Right hindlimb (tissue), 1 donor: ENCODE measurements at regions not wholly inside any gene's neighbourhood (a gene's known extent, or its start where the extent isn't known, plus 50 kb on each side); places are given as distances from the start of the nearest gene placed in this dataset.

Experiments
- DNase-seq: peaks from one replicate; pipeline ENCODE4 v3.0.0-alpha.2; 2018

DNA sequence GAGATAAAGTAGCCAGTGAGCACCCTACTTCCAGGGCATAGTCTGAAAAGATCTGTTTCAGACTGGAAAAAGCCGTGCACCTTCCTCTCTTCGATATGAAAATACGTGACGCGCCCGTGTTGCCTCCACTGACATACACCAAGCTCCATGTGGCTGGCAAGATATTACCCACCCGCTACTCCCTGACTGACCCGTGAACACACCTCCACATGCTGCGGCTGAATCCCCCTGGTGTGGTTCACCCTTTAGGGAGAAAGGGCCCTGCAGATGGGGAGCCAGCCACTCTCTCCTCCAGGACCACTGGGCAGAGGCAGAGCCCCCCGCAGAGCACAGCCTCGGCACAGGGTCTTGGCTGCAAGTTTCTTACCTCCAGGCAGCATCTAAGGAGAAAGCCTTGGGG is 245.0 kb downstream of the BRD1 start:
- no peak for DNase-seq

DNA sequence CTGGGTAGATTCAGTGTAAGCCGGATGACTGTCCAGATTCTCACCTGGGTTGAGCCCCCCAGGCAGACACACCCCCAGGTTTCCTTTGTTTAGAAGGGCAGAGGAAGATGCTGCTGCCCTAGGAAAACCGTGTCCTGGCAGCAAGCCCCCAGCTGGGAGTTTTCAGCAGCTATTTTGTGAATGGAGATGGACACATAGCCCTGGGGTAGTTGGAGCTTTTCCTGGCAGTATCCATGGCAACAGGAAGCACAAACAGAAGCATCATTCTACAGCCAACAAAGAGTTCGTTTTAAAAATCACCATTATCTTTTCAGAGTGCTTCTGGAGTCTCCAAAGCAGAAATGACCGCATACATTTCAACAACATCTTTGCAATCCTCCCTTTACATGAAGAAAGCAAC is 245.5 kb downstream of the BRD1 start:
- no peak for DNase-seq

DNA sequence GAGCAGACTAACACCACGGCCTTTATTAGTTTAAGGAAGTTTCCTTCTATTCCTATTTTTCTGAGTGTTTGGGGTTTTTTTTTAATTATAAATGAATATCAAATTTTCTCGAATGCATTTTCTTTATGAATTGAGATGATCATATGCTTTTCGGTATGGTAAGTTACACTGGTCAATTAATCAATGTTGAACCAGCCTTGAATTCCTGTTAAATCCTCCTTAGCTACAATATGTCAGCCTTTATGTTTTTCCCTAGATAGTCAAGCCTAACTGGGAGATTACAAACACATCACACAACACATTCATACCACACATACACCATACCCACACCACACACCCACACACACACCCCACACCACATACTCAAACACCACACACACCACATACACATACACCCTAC is 247.6 kb downstream of the BRD1 start:
- DNase-seq, result no peak

DNA sequence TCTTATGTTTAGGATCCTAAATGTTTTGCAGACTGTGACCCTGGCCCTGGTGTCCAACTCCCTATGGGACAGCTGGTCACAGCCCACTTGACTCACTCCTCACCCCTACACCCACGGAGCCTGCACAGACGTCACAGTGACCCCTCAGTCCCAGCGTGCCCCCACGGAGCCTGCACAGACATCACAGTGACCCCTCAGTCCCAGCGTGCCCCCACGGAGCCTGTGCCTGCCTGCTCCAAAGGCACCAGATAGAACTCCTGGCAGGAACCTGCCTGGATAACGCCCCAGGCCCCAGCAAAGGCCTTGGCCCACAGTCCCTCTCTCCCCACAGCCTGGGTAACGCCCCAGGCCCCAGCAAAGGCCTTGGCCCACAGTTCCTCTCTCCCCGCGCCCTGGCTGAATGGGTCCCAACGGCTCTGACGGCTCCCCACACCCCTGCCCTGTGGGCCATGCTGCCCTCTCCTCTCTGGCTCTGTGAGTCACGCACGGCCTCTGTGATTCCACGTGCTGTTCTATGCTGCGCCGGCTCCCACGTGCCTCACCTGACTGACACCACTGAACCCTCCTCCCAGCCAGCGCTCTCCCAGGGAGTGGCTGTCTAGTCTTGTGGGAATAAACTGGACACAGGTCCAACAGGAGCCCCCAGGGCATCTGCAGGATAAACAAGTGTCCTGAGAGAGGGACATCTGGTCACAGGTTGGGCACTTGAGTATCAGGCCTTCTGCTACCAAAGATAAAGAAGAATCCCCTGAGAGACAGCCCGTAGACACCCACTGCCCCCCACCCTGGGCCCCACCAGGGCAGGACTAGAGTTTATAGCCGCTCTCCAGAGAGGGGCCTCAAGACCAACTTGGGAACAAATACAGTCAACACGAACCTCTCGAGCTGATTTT is 250.3 kb downstream of the BRD1 start:
- no peak for DNase-seq

DNA sequence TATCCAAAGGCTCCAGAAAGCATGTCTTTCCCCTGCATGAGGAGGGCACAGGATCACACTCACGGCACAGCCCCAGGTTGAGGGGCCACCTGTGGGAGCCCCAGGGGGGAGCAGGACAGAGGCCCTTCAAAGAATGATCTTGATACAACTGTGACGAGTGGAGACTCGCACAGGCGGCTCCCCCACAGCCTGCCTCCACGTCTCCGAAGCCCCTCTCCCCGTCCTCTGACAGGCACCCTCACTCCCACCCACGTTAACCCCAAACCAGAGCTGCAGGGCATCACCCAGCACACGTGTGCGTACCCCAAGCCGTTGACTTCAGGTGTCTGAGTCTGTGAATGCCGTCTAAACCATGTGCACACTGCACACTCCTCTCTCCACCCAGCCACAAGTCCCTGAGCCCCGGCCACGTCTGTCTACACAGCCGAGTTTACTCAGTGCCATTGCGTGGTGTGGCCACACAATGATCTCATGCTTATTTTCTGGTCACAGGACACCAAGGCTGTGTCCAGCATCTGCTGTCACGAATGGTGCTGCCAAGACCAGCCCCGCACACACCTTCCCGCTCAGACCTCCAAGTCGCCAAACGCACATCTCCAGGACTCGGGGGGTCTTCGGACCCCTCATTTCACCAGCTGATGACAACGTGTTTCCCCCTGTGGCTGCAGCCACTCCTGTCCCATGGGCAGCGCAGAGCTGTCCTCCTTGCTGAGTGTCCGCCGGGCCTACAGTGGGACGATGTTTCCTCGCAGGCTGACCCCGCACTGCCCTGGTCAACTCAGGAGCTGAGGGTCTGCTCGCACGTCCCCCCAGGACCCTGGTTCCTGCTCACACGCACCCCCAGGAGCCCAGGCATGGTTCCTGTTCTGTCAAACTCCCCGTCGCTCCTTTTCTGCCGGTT is 251.2 kb downstream of the BRD1 start:
- DNase-seq, result no peak

DNA sequence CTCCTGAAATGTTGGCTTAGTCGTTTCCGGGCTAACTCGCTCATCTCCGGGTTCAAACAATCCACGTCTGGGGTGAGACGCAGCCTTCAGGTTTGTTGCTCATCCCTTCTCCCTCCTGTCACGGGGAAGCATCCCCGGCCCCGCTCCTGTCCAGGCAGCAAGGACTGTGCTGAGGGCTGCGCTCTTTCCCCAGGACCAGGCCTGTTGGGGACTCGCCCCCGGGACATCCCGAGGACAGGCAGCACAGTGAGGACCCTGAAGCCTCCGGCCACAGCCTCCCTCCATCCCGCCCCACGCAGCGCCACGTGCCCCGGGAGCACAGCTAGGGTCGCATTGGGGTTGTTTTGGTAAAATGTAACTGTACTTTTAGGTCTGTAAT is 252.0 kb downstream of the BRD1 start:
- DNase-seq, result no peak

DNA sequence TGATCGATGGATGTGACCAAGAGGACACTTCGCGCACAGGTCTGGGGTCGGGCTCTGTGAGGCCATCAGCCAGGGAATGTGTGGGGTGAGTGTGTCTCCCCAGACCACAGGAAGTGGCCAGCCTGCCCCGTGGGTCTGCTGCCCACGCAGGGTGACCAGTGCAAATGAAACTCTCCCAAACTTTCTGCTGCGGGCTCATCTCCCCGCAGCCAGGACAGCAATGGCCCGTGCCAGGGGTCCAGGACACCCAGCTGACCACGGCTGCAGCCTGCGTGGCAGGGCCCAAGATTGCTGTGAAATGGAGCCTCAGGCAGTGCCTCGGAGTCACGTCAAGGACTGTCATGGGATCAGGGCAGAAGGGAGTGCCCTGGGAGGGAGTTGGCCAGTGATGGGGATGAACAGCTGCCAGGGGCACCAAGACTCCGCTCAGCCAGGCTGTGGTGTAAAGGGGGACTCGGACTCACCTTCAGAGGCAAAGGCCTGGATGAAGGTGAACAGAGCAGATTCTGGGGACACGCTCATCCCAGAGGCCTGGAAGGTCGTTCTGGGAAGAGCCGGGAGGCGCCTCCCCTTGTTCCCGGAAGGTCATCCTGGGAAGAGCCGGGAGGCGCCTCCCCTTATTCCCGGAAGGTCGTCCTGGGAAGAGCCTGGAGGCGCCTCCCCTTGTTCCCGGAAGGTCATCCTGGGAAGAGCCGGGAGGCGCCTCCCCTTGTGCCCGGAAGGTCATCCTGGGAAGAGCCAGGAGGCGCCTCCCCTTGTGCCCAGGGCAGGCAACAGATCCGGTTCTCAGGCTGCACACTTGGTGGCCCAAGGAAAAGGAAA is 252.6 kb downstream of the BRD1 start:
- no peak for DNase-seq

DNA sequence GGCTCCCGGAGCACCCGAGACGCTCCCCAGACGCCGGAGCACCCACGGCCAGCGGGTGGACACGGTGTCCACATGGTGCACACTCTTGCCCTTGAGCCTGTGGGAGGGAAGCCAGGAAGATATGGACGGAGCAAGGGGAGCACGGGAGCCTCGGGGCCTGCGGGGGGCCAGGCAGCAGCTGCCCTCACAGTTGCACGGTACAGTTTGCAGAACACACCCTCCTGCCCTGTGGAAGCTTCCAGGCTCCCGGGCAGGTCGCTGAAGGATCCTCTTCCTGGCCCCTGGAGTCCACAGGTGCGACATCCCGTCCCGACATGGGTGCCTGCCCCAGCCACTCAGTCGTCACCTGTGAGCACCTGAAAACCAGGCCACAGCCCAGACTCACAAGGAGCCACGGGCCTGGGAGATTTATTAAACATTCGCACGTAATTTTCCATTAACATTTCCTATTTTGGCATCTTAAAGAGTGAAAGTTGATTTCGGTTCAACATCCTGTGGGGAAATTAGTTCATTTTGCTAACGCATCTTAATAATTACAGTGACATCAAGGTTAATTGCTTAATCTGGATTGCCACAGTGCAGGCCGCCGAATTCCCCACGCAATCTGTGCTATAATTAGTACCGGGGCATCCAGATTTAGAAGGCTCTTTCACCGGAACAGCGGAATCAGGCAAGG is 253.3 kb downstream of the BRD1 start:
- no peak for DNase-seq

DNA sequence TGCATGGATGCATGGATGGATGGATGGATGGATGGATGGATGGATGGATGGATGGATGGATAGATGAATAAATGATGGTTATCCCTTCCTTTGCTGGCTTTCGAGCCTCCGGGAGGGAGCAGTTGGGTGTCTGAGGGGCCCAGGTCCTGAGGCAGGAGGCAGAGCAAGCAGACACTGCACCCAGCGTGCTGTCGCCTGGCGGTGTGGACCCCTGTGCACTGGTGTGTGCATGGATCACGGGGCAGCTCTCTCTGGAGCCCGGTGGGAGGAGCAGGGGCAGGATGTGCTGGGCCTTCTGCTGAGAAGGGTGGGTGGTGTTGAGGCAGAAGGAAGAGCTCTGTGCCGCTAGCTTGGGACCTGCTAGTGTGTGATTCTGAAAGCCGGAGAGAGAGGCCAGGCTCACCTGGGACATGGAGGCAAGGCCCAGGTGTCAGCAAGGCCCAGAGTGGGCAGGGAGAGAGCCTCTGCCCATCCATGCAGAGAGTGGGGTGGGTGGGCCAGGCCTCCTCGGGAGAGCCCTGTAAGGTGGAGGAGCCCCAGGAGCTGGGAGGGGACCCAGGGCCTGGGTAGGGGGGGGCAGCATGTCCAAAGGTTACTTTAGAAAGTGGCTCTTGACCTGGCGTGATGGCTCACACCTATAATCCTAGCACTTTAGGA is 254.4 kb downstream of the BRD1 start:
- DNase-seq, result no peak

DNA sequence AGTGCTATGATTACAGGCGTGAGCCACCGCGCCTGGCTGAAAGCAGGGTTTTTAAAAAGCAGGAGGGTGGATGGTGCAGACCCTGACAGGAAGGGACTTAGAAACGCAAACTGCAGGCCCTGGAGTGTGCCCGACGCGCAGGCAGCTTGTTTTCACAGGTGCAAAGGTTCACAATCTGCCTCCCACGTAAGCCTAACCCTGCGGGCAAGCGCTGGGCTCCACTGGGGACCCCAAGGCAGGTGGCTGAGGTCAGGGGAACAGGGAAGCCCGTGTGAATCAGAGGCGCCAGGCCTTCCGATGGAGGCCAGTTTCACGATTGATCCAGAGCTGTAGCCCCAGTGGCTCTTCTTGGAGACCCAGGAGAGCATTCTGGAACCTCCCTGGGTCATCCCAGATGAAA is 256.3 kb downstream of the BRD1 start:
- DNase-seq, result no peak

DNA sequence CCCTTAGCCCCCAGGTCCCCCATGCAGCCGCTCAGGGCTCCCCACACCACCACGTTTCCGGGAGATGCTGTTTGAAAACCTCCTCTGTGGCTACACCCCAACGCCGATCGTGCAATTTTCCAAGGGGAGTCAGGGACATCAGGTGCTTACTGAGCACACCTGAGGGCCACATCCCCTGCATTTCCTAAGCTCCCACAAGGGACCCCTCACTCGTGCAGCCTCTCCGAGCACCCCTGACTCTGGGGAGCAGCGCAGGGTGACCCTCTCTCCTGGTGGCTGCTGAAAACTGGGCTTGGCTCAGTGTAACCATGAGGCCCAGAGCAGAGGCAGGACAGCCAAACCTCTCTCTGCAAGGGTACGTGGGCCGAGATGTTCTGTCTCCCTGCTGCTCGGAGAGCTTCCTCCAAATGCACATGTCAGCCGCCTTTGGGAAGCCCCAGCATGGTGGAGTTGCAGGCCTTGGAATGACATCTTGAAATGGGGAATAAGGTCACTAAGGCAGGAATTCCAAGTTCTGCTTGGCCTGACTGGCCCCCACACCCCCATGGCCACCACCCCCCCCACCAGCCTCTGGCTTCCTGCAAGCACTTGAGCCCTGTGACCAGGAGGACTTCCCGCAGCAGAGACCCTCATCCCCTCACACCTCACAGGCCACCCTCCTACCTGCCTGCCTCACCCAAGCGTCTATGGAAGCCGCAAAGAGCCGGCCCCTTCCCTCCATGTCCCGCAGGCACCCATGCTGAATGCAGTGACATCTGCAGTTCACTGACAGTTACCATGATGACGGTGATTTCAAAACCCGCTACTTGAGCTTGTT is 257.4 kb downstream of the BRD1 start:
- no peak for DNase-seq

DNA sequence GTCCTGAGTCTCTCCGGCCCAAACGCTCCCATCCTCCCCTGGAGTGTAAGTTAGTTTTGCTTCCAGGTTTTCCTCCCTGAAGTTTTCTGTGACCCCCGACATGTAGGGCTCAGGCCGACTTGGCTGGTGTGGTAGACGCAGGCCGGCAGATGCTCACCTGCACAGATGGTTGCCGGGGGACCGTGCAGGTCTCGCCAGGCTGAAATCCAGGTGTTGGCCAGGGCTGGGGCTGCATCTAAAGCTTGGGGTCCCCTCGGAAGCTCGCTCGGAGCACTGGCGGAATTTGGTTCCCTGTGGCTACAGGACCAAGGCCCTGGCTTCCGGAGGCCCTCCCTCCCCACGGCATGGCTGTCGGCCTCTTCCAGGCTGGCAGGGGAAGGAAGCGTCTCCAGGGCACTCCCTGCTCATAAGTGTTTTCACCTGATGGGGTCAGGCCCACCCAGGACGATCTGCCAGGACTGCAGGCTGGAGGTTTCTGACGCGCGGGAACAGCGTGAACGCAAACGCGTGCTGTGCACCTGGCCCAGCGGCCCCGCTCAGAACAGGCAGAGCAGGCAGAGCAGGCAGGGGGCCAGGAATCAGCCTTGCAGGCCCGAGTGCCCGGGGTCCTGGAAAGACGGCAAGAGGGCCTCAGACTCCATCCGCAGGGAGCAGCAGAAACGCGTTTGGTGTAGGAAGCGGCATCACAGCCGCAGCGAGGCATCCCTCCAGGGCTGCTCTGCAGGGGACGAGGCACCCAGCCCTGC is 258.2 kb downstream of the BRD1 start:
- DNase-seq, result no peak

DNA sequence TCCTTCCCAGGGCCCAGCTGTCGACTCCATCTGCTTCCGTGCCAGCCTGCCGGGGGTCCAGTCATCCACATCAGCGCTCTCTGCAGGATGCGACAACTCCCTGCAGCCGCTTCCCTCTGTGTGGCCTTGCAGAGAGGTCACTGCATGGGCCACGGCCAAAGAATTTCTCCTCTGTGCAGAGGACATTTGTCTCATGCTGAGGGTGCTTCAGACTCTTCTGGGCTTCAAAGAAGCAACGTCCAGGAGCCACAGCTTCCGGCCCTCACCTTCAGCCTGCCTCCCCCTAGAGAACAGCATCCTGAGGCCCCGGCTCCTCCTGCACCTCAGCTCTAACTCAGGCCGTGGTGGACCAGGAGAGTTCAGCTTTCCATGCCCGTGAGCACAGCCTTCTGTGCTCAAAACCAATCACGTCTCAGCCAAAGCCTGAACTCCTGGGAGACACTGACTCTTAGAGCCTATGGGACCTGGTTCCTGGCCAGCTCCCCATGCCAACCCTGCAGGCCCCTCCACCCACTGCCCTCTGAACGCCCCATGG is 258.9 kb downstream of the BRD1 start:
- DNase-seq, result no peak

DNA sequence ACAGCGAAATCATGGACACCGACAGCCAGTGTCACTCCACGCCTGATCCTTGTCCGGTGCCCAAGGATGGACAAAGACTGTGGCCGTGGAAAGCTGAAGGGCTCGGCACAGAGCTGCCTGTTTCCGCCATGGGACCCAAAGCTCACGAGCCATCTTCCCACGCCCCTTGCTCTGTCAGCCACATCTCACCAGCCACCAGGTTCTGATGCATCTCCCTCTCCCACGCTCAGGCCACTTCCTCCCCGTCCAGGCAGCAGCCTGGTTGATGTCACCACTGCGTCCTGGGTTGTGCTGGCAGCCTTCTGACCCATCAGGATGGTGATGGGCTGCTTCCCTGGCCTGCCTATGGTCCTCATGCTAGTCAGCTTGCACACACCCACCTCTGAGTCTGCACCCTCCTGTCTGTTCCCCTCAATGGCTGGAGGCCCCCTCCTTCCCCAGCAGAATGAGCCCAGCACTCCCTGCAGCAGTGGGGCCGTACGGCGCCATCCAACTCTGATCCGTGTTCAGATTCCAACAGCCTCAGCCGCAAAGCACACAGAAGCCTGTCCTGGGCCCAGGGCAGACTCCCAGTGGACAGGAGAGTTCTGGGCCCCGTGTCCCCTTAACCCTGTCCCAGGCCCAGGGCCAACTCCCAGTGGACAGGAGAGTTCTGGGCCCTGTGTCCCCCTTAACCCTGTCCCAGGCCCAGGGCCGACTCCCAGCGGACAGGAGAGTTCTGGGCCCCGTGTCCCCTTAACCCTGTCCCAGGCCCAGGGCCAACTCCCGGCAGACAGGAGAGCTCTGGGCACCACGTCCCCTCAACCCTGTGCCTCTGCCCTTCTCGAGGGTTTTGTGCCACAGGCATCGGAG is 259.5 kb downstream of the BRD1 start:
- DNase-seq, result no peak

DNA sequence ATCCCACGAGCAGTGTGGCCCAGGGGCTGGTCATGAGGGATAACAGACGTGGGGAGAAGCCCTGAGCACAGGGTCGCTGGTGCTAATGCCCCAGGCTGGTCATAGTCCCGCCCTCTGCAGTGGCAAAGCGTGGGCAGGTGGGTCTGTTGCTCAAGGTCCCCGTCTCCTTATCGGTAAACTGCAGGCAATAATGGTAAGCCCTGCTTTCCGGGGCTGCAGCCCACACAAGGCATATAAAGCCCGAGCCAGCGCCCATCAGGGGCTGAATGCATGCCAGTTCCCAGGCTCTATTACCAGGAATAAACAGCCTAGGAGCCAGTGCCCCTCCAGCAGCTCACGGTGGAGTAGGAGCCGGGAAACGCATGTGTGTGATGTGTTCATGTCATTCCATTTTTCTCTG is 261.0 kb downstream of the BRD1 start:
- no peak for DNase-seq

DNA sequence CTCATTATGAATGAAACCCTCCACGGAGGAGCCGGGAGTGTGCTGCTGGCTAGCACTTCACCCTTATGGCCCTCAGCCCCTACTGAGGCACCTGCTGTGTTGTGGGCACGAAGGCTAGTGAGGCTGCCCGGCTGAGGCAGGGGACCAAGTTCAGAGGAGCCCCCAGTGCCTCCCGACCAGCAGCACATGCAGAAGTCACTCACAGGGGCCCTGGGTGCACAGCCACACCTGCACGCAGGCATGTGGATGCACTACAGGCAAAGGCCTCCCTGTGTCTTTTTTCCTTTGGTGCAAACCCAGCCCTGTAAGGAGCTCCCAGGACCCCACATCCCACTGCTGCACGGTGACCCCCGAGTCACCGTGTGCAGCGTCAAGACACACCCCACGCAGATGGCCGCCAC is 261.5 kb downstream of the BRD1 start:
- DNase-seq, result no peak

DNA sequence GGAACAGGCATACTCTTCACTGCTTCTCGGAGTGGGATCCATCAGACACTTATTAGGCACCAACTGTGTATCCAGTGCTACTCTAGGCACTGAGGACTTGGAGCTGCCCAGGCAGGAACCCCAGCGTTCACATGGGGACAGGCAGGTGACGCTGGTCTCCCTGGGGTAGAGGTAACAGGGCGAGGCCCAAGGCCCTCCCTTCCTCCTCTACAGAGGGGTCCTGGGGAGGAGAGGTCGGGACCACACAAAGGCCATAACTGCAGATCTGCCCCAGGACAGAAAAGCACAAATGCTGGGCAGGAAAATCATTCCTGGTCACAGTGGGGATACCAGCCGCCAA is 262.2 kb downstream of the BRD1 start:
- no peak for DNase-seq

DNA sequence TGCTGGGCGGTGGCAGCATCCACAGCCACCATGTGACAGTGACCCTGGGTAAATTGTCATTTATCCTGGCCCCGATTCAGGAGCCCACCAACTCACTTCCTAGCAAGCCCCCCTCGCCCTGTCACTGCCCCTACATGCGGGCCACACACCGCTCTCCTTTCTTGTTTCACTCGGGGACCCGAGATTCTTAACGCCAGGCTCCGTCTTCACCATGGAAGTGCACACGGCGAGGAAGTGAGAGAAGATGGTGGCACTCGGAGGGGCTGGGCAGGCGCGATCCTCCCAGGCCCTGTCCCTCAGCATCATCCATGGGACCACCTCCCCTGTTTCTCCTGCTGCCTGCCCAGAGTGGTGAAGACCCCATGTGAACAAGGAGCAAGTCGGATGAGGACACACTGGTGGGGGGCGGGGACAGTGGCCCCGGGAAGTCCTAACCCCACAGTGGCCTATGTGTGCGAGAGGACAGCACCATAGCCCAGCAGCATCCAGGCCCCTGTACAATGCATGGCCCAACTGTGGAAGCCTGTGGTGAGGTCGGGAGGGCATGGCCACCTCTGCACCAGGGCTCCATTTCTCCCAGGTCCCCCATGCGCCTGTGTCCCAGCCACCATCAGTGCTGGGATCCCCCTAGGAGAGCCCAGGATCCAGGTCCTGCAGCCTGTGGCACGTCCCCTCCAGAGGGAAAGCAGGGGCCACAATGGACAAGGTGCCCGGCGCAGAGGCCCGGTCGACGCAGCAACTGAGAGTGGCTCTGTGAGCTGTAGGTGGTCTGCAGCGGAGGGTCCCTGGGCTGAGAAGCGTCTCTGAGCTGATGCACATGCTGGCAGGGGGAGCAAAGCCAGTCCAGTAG is 262.8 kb downstream of the BRD1 start:
- DNase-seq, result no peak
